Anterior cingulate cortex (tissue), 58 donors: ENCODE measurements at regions not wholly inside any gene's neighbourhood (a gene's known extent, or its start where the extent isn't known, plus 50 kb on each side); places are given as distances from the start of the nearest gene placed in this dataset.
A peak's percentile ranks its signal among the peaks of the same experiment; 100 is the strongest.

Experiments
- DNase-seq, 58 donors: peaks; one replicate each; lab custom pipeline; 2025; lab: John Stamatoyannopoulos, UW

- DNase-seq, result no peak
These were observed 125.2 kb upstream of the KLF4 start for GRCh38 chr9:107614765-107615164.

- DNase-seq, result no peak
These were observed 123.8 kb upstream of the KLF4 start for GRCh38 chr9:107613321-107613720.

GRCh38 chr9:107612136-107612535 lies 122.6 kb upstream of the KLF4 start:
- DNase-seq, result peak in 6 of 58 donors; percentile 4 to 23 (median 8)

- DNase-seq, result no peak
These were observed 120.0 kb upstream of the KLF4 start for GRCh38 chr9:107609547-107609946.

- no peak for DNase-seq
These were observed 116.7 kb upstream of the KLF4 start for GRCh38 chr9:107606149-107606790.

GRCh38 chr9:107605041-107605440 lies 115.5 kb upstream of the KLF4 start:
- DNase-seq, result no peak

- no peak for DNase-seq
These were observed 113.7 kb upstream of the KLF4 start for GRCh38 chr9:107603281-107603680.

GRCh38 chr9:107600060-107600573 lies 110.5 kb upstream of the KLF4 start:
- no peak for DNase-seq

- DNase-seq, result no peak
These were observed 108.2 kb upstream of the KLF4 start for GRCh38 chr9:107597743-107598217.

- no peak for DNase-seq
These were observed 105.5 kb upstream of the KLF4 start for GRCh38 chr9:107594908-107595530.

- no peak for DNase-seq
These were observed 103.8 kb upstream of the KLF4 start for GRCh38 chr9:107593224-107593870.

GRCh38 chr9:107592424-107592823 lies 102.9 kb upstream of the KLF4 start:
- no peak for DNase-seq

- DNase-seq, result no peak
These were observed 102.2 kb upstream of the KLF4 start for GRCh38 chr9:107591781-107592180.

GRCh38 chr9:107588393-107588792 lies 98.8 kb upstream of the KLF4 start:
- DNase-seq, result no peak

- DNase-seq, result peak in 1 of 58 donors; percentile 8
These were observed 97.8 kb upstream of the KLF4 start for GRCh38 chr9:107587191-107587963.

GRCh38 chr9:107586493-107586892 lies 96.9 kb upstream of the KLF4 start:
- no peak for DNase-seq

GRCh38 chr9:107585465-107585864 lies 95.9 kb upstream of the KLF4 start:
- DNase-seq, result no peak

- no peak for DNase-seq
These were observed 95.4 kb upstream of the KLF4 start for GRCh38 chr9:107584944-107585343.

- no peak for DNase-seq
These were observed 94.6 kb upstream of the KLF4 start for GRCh38 chr9:107584186-107584585.

- no peak for DNase-seq
These were observed 87.7 kb upstream of the KLF4 start for GRCh38 chr9:107577140-107577776.
